Chondrocyte (in vitro differentiated cells): ENCODE measurements at regions not wholly inside any gene's neighbourhood (a gene's known extent, or its start where the extent isn't known, plus 50 kb on each side); places are given as distances from the start of the nearest gene placed in this dataset.
"Not testable (repeated sequence)": the region's sequence is repeated elsewhere in the genome, so short reads cannot be mapped to it uniquely, and the experiment has no call there.

ENCODE experiments used
- DNase-seq: peaks from one replicate; pipeline ENCODE4 v3.0.0; 2021; ENCODE audit warnings: mixed read lengths, low spot score
- H3K27ac Mint-ChIP-seq: one replicate; pipeline ENCODE4 v1.8.0; 2021; ENCODE audit warnings: mild to moderate bottlenecking, moderate library complexity, mixed read lengths; ENCODE audit not compliant: unreplicated experiment
- H3K27me3 Mint-ChIP-seq: 2 replicates; pipeline ENCODE4 v1.8.0; 2021; ENCODE audit warnings: low read depth, mixed read lengths
- H3K36me3 Mint-ChIP-seq: 2 replicates; pipeline ENCODE4 v1.8.0; 2021; ENCODE audit warnings: low read depth, mixed read lengths
- H3K4me1 Mint-ChIP-seq: 2 replicates; pipeline ENCODE4 v1.8.0; 2021; ENCODE audit warnings: low read depth, mild to moderate bottlenecking, mixed read lengths
- H3K4me3 Mint-ChIP-seq: one replicate; pipeline ENCODE4 v1.8.0; 2021; ENCODE audit warnings: mild to moderate bottlenecking, moderate library complexity, mixed read lengths; ENCODE audit not compliant: unreplicated experiment
- H3K9me3 Mint-ChIP-seq: 2 replicates; pipeline ENCODE4 v1.8.0; 2021; ENCODE audit warnings: low read depth, mixed read lengths
- TF ChIP-seq, protein P1 (sequence below): fragments of 200-600 bp; sonication (generic); IDR thresholded peaks from 2 replicates; pipeline ENCODE4 v1.5.0; 2021; ENCODE audit warnings: antibody characterized with exemption, mild to moderate bottlenecking, moderate library complexity

DNA sequence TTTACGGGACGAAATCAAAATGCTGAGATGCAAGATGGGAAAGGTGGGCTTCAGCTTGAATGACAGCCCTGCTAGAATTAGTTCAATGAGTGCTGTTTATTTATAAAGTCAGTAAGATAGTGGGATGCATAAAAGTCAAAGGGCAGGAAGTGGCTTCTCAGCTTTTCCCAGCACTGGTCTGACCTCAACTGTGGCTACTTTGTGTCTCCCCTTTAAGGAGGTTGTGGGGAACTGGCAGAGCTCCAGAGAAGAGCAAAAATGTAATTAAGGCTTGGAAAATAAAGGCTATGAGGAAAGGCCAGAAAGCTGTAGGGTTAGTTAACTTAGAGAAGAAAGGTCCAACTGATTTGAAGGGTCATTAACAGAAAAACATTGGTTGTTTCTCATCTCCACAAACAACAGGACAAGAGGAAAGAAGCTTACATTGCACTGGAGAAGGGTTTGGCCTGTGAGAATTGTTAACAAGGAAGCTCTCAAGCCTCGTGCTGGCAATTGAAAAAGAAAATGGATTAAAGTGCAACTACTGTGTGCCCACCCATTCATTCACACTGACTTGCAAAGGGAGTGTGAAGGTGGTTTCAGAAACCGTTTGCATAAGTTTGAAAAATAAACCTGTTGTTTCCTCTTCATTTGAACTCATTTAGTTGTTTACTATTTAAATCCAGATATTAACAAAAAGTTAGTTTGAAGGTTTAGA is 68.8 kb upstream of the CD28 start:
- DNase-seq: no peak
- Mint-ChIP-seq H3K4me1 (peaks cover 4% of the 10 kb centered on the region), H3K9me3 (no peaks in the 10 kb centered on the region), H3K4me3 (no peak overlapping the region), H3K36me3 (no peaks in the 10 kb centered on the region), H3K27me3 (no peaks in the 10 kb centered on the region), H3K27ac (no peak overlapping the region)
- TF ChIP-seq, protein P1, sequence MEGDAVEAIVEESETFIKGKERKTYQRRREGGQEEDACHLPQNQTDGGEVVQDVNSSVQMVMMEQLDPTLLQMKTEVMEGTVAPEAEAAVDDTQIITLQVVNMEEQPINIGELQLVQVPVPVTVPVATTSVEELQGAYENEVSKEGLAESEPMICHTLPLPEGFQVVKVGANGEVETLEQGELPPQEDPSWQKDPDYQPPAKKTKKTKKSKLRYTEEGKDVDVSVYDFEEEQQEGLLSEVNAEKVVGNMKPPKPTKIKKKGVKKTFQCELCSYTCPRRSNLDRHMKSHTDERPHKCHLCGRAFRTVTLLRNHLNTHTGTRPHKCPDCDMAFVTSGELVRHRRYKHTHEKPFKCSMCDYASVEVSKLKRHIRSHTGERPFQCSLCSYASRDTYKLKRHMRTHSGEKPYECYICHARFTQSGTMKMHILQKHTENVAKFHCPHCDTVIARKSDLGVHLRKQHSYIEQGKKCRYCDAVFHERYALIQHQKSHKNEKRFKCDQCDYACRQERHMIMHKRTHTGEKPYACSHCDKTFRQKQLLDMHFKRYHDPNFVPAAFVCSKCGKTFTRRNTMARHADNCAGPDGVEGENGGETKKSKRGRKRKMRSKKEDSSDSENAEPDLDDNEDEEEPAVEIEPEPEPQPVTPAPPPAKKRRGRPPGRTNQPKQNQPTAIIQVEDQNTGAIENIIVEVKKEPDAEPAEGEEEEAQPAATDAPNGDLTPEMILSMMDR: no peak

DNA sequence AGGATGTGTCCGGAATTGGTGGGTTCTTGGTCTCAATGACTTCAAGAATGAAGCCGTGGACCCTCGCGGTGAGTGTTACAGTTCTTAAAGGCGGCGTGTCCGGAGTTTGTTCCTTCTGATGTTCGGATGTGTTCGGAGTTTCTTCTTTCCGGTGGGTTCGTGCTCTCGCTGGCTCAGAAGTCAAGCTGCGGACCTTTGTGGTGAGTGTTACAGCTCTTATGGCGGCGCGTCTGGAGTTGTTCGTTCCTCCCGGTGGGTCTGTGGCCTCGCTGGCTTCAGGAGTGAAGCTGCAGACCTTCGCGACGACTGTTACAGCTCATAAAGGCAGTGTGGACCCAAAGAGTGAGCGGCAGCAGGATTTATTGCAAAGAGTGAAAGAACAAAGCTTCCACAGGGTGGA is 64.6 kb upstream of the CD28 start:
- not testable (repeated sequence) for H3K4me1 Mint-ChIP-seq, H3K4me3 Mint-ChIP-seq, DNase-seq, H3K27ac Mint-ChIP-seq, H3K27me3 Mint-ChIP-seq, H3K9me3 Mint-ChIP-seq, H3K36me3 Mint-ChIP-seq

DNA sequence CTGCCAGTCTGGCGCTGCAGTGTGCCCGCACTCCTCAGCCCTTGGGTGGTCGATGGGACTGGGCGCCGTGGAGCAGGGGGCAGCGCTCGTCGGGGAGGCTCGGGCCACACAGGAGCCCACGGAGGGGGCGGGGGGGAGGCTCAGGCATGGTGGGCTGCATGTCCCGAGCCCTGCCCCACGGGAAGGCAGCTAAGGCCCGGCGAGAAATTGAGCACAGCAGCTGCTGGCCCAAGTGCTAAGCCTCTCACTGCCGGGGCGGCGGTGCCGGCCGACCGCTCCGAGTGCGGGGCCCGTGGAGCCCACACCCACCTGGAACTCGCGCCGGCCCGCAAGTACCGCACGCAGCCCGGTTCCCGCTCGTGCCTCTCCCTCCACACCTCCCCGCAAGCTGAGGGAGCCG is 63.6 kb upstream of the CD28 start:
- not testable (repeated sequence) for H3K27me3 Mint-ChIP-seq, H3K4me3 Mint-ChIP-seq, H3K4me1 Mint-ChIP-seq, H3K36me3 Mint-ChIP-seq, DNase-seq, H3K27ac Mint-ChIP-seq, H3K9me3 Mint-ChIP-seq

DNA sequence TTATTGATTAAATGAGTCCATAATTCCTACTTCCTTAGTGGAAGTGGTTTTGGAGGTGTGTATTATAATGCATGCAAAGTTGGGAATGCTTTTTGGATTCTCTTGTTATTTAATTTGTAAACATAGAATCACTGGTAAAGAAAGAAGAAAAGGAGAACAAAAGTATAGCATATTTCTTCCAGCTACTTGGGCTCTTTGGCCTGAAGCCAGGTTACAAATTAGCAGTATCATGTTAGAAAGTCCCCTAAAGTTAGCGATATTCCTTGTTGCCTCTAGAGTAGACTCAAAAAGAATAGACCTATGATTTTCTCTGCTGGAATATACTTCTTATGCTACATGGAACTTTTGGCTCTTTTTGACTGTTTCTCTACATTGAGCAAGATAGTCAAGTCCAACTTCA is 60.6 kb upstream of the CD28 start:
- Mint-ChIP-seq H3K36me3 (no peaks in the 10 kb centered on the region), H3K9me3 (no peaks in the 10 kb centered on the region)
- TF ChIP-seq, protein P1: no peak

DNA sequence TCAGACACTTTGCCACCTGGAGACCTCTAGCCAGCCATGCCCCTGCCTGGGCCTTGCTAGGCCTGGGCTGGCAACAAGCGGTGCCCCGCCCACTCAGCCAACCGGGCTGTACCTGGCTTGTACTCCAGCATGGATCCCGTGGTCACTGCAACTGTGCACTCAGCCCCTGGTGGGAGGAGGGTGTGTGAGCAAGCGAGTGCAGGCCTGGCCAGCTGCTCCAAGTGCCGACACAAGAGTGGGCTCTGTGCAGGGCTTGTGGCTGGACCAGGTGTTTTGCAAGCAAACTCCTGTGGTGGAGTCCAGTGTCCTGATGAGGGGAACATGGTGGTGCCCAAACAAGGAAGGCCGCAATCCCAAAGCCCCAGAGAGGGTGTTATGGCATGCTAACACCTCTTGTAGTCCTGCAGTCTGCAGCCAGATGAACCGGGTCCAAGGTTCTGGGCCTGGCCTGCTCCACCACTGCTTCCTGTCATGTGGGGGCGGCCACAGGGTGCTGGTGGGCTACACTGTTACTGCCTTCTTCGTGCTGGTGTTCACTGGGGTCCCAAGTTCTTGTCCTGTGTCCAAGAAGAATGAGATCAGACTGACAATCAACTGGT is 60.1 kb upstream of the CD28 start:
- Mint-ChIP-seq H3K27ac (no peak overlapping the region), H3K4me3 (no peak overlapping the region), H3K36me3 (no peaks in the 10 kb centered on the region), H3K4me1 (peaks cover 20% of the 10 kb centered on the region), H3K9me3 (no peaks in the 10 kb centered on the region), H3K27me3 (no peaks in the 10 kb centered on the region)
- DNase-seq: no peak
- TF ChIP-seq, protein P1: no peak

More for the DNA sequence above, 60.6 kb upstream of the CD28 start:
- DNase-seq: no peak
- peaks cover 18% of the 10 kb centered on the region for H3K4me1 Mint-ChIP-seq
- no peak overlapping the region for H3K4me3 Mint-ChIP-seq
- H3K27ac Mint-ChIP-seq: no peak overlapping the region
- no peaks in the 10 kb centered on the region for H3K27me3 Mint-ChIP-seq

DNA sequence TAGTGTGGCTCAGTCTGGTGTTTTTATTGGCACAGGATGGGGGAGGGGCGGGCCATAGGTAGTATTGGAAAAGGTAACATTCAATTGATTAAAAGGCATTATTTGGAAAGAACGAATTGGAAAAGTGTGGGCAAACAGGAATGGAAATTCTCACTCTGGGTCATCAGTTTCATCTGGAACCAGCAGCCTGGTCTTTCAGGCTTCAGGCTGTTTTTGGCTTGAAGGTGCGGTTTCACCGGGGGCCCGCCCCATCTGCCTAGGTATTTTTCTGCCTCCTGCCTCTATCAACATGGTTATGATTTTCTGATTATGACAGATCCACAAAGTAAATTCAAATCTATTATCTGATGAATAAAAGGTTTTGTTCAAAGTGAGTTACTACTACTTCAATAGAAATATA is 59.5 kb upstream of the CD28 start:
- no peaks in the 10 kb centered on the region for H3K27me3 Mint-ChIP-seq
- no peak overlapping the region for H3K4me3 Mint-ChIP-seq
- peaks cover 20% of the 10 kb centered on the region for H3K4me1 Mint-ChIP-seq
- H3K27ac Mint-ChIP-seq: no peak overlapping the region
- H3K36me3 Mint-ChIP-seq: no peaks in the 10 kb centered on the region
- no peaks in the 10 kb centered on the region for H3K9me3 Mint-ChIP-seq
- TF ChIP-seq, protein P1: no peak
- no peak for DNase-seq
